ENCODE measurements at regions not wholly inside any gene's neighbourhood (a gene's known extent, or its start where the extent isn't known, plus 50 kb on each side); places are given as distances from the start of the nearest gene placed in this dataset.
A peak's percentile ranks its signal among the peaks of the same experiment; 100 is the strongest.

GRCh38 chr12:104834607-104835006, 123.5 kb downstream of the SLC41A2 start:
- ChIA-PET CTCF (interaction anchor here (2.1 kb wide), 1 partner anchor 24 kb away, joined by 5 read pairs; no protein-coding TSS in a partner anchor), POLR2A (interaction anchor here (0.6 to 0.7 kb wide), 2 partner anchors 42 to 51 kb away, joined by 3 to 12 read pairs; no protein-coding TSS in a partner anchor)
- TF ChIP-seq CTCF (IDR thresholded peaks at IDR 0.05; ENCODE audit: insufficient read depth, low read depth, low read length): no peak
- no peak for DNase-seq (ENCODE audit: low read depth)
- Histone ChIP-seq H3K36me3 (ENCODE audit: control insufficient read depth, insufficient read depth, low read length) (no peaks in the 10 kb centered on the region), H3K27me3 (ENCODE audit: control insufficient read depth, insufficient read depth, low read length) (no peaks in the 10 kb centered on the region), H3K4me3 (ENCODE audit: low read depth, low read length) (no peak overlapping the region)

GRCh38 chr12:104833756-104834155, 124.3 kb downstream of the SLC41A2 start:
- DNase-seq (ENCODE audit: low read depth): no peak
- Histone ChIP-seq H3K4me3 (ENCODE audit: low read depth, low read length) (no peak overlapping the region), H3K36me3 (ENCODE audit: control insufficient read depth, insufficient read depth, low read length) (no peaks in the 10 kb centered on the region), H3K27me3 (ENCODE audit: control insufficient read depth, insufficient read depth, low read length) (no peaks in the 10 kb centered on the region)
- POLR2A ChIA-PET: no interaction called here
- TF ChIP-seq CTCF (IDR thresholded peaks at IDR 0.05; ENCODE audit: insufficient read depth, low read depth, low read length): no peak
- CTCF ChIA-PET: interaction anchor here (0.5 to 2.1 kb wide), 3 partner anchors 23 to 153 kb away, joined by 3 to 5 read pairs (median 3); no protein-coding TSS in a partner anchor

- ChIA-PET POLR2A (no interaction called here), CTCF (interaction anchor here (1.0 kb wide), 1 partner anchor 31 kb away, joined by 3 read pairs; no protein-coding TSS in a partner anchor)
Observed at GRCh38 chr12:104828015-104828414, 130.1 kb downstream of the SLC41A2 start.

GRCh38 chr12:104827587-104827986, 130.5 kb downstream of the SLC41A2 start:
- TF ChIP-seq CTCF (IDR thresholded peaks at IDR 0.05; ENCODE audit: insufficient read depth, low read depth, low read length): peak; percentile 42
- Histone ChIP-seq H3K36me3 (ENCODE audit: control insufficient read depth, insufficient read depth, low read length) (no peaks in the 10 kb centered on the region), H3K4me3 (ENCODE audit: low read depth, low read length) (no peak overlapping the region), H3K27me3 (ENCODE audit: control insufficient read depth, insufficient read depth, low read length) (no peaks in the 10 kb centered on the region)
- DNase-seq (ENCODE audit: low read depth): no peak
- ChIA-PET POLR2A (no interaction called here), CTCF (interaction anchor here (1.0 kb wide), 1 partner anchor 31 kb away, joined by 3 read pairs; no protein-coding TSS in a partner anchor)

More at GRCh38 chr12:104828015-104828414, 130.1 kb downstream of the SLC41A2 start:
- Histone ChIP-seq H3K36me3 (ENCODE audit: control insufficient read depth, insufficient read depth, low read length) (no peaks in the 10 kb centered on the region), H3K4me3 (ENCODE audit: low read depth, low read length) (no peak overlapping the region), H3K27me3 (ENCODE audit: control insufficient read depth, insufficient read depth, low read length) (no peaks in the 10 kb centered on the region)
- TF ChIP-seq CTCF (IDR thresholded peaks at IDR 0.05; ENCODE audit: insufficient read depth, low read depth, low read length): no peak
- no peak for DNase-seq (ENCODE audit: low read depth)

GRCh38 chr12:104825408-104825807, 132.7 kb downstream of the SLC41A2 start:
- peak; percentile 44 for TF ChIP-seq CTCF (IDR thresholded peaks at IDR 0.05; ENCODE audit: insufficient read depth, low read depth, low read length)
- POLR2A ChIA-PET: no interaction called here
- DNase-seq (ENCODE audit: low read depth): no peak
- Histone ChIP-seq H3K4me3 (ENCODE audit: low read depth, low read length) (no peak overlapping the region), H3K36me3 (ENCODE audit: control insufficient read depth, insufficient read depth, low read length) (no peaks in the 10 kb centered on the region), H3K27me3 (ENCODE audit: control insufficient read depth, insufficient read depth, low read length) (no peaks in the 10 kb centered on the region)
- CTCF ChIA-PET: interaction anchor here (1.0 kb wide), 1 partner anchor 444 kb away, joined by 4 read pairs; no protein-coding TSS in a partner anchor

All from BJ (cell line).